HG03354 (cell line): ENCODE measurements at regions not wholly inside any gene's neighbourhood (a gene's known extent, or its start where the extent isn't known, plus 50 kb on each side); places are given as distances from the start of the nearest gene placed in this dataset.
"Not testable (repeated sequence)": the region's sequence is repeated elsewhere in the genome, so short reads cannot be mapped to it uniquely, and the experiment has no call there.

Experiments used
- ATAC-seq: cut with Tn5 transposase; IDR thresholded peaks from one replicate; pipeline ENCODE4 v1.9.1; 2021; ENCODE audit warnings: mild to moderate bottlenecking; ENCODE audit not compliant: unreplicated experiment, poor library complexity, severe bottlenecking

GRCh38 chr12:91781114-91781513, 364.5 kb downstream of the BTG1 start:
- no peak for ATAC-seq

GRCh38 chr12:91778938-91779400, 366.7 kb downstream of the BTG1 start:
- peak; percentile 96 for ATAC-seq

GRCh38 chr12:91778091-91778832, 367.4 kb downstream of the BTG1 start:
- peak; percentile 60 for ATAC-seq

DNA sequence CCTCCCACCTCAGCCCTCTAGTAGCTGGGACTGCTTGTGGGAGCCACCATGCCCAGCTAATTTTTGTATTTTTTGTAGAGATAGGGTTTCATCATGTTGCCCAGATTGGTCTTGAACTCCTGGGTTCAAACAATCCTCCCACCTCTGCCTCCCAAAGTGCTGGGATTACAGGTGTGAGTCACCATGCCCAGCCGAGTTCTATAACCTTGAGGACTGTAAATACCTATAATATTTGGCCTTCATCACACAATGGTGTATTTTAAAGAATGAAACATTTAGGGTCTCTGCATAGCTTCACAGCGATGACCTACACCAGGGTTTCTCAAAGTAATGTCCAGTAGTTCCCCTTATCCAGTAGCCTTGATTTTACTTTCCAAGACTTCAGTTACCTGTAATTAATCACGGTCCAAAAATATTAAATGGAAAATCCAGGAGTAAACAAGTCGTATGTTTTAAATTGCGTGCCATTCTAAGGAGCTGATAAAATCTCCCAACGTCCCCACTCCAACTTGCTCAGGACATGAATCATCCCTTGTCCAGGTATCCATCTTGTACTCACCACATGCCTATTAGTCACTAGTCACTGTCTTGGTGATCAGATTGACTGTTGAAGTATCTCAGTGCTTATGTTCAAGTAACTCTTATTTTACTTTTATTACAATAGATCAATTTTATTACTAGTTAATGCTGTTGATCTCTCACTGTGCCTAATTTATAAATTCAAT, 368.2 kb downstream of the BTG1 start:
- ATAC-seq = no peak

DNA sequence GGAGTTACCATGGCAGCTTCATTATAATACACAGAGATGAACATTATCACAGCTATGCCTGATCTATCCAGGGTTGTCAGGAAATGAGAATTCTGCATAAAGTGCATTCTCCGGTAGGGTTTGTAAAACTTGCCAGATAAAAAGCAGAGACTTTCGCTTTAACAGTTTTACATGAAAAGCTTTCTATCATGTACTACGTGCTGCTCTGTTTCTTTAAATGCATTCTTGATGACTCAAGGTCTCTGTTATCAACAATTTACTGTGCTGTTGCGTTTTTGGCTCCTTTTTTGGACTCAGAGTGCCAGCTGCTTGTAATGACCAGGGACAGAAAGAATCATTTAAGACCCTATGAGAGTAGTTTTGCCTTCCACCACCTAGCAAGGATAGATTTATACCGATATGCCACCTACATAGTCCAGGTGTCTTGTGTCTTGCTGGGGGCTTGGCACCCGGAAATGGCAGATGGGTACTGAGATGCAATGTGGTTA, 371.2 kb downstream of the BTG1 start:
- ATAC-seq = no peak

GRCh38 chr12:91773749-91774429, 371.8 kb downstream of the BTG1 start:
- ATAC-seq = no peak

GRCh38 chr12:91772411-91772810, 373.2 kb downstream of the BTG1 start:
- ATAC-seq = no peak

GRCh38 chr12:91769736-91770135, 375.9 kb downstream of the BTG1 start:
- ATAC-seq = no peak

GRCh38 chr12:91767237-91767636, 378.4 kb downstream of the BTG1 start:
- ATAC-seq = no peak

GRCh38 chr12:91766454-91766853, 379.2 kb downstream of the BTG1 start:
- no peak for ATAC-seq

DNA sequence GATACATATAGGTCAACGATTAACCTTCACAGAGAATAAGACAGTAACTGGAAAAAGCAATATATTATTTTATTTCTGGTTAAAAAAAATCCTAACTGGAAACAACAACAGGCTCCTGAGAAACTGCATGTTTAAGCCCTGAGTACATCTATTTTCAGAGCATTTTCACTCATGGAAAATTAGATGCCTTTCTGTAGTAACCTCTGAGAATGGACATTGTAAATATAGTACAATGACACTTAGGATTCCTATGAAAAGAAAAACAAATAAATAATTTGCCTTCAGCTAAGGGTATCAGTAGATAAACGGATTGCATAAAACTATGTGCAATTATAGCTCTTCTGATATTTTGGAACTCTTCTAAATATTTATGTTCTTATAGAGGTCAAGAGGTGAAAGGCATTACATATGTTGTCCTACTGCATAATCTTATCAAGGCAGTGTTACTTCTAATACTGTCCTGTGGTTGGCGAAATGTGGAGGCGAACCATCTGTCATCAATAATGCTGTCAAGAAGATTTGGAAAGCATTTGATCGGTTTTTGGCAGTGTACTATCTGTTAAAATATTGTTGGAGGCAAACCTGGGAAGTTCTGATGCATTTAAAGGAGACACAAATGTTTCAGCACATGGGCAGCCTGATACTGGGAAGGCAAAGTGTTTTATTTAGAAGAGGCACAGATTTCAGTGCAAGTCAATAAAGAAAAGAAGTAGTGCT, 381.8 kb downstream of the BTG1 start:
- no peak for ATAC-seq

DNA sequence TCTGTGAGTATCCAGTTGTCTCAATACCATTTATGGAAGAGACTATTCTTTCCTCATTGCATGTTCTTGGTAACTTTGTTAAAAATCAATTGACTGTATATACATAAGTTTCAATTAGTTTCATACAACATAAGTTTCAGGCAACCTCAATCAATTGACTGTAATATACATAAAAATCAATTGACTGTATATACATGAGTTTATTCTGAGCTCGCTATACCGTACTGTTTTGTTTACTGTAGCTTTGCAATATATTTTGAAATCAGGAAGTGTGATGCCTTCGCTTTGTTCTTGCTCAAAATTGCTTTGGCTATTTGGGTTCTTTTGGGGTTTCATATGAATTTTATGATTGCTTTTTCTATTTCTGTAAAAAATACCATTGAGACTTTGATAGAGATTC, 392.0 kb downstream of the BTG1 start:
- ATAC-seq = no peak

DNA sequence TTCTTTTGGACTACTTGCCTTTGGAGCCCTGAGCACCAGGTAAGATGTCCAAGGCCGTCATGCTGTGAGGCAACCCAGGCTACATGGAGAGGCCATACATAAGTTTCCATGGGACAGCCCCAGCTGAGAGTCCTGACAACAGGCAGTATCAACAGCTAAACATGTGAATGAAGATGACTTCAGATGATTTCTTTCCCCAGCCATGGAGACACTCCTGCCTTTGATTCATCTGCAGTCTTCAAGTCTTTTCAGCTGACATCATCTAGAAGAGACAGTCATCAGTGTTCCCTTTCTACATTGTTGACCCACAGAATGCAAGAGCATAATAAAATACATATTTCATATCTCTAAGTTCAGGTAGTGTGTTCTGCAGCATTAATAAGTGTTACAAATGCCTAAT, 398.7 kb downstream of the BTG1 start:
- ATAC-seq = no peak

GRCh38 chr12:91744597-91744996, 401.0 kb downstream of the BTG1 start:
- no peak for ATAC-seq

DNA sequence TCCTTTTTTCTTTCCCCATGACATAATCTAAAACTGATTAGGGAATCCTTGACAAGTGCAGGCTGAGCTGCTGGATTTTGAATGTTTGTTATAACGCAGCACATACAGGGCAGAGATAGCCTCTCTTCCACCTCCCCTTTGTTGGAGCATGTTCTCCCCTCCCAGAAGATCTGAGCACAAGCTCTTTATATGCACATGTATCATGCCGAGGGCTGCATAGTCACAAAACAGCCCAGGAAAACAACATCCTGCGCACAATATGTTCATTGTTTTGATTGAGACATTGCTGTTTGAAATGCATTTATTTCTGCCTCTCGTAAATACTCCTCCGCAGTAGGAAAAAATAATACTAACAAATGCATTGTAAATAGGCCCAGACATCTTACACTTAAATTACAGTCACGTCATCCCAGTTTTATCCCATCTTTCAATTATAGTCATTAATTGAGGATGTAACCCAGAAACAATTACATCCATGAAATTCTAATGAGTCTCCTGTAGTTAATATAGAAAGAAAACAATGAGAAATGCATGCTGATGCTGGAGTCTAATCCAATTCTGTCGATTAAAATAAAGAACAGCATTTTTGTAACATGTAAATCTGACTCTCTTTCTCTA, 401.8 kb downstream of the BTG1 start:
- ATAC-seq = no peak

DNA sequence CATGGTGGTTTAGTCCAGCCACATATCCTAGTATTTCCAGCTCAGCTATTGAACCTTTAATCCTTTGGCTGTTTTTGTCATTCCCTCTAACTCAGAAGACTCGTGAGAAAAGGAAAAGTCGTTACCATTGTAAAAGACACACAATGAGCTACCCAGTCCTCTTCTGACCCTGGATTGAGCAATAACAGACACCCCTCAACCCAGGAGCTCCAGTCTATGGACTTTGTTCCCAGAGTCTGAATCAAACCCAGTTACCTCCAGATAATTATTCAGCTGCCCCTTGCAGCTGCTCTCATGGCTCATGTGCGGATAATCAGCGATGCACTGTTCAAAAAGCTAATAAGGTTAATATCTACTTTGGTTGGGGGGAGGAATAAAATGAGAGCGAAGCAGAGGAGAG, 402.4 kb downstream of the BTG1 start:
- no peak for ATAC-seq

GRCh38 chr12:91741932-91742331, 403.7 kb downstream of the BTG1 start:
- ATAC-seq = no peak

- not testable (repeated sequence) for ATAC-seq
Measured at GRCh38 chr12:91733846-91734245, 411.8 kb downstream of the BTG1 start.

- no peak for ATAC-seq
Measured at GRCh38 chr12:91732086-91732485, 413.6 kb downstream of the BTG1 start.

DNA sequence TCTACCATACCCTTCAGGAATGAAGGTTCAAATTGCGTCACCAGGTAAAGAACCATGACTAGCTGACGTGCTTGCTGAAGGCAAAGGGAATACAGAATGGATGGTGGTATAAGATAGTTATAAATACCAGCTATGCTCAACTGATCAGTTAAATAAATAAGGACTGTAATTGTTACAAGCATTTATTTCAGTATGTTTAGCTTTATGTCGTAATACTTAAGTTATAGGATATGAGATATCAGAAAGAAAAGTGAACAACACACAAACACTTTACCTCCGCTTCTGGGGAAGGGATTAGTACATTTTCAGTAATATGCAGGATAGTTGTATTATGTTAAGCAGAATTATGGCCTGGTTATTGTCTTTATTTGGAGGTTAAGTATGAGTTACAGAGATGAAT, 416.1 kb downstream of the BTG1 start:
- ATAC-seq = no peak
